ENCODE measurements at regions not wholly inside any gene's neighbourhood (a gene's known extent, or its start where the extent isn't known, plus 50 kb on each side); places are given as distances from the start of the nearest gene placed in this dataset.
"Not testable (repeated sequence)": the region's sequence is repeated elsewhere in the genome, so short reads cannot be mapped to it uniquely, and the experiment has no call there.

- H3K9me3 Mint-ChIP-seq, H3K27ac Mint-ChIP-seq: not testable (repeated sequence)
- peaks cover 11% of the 10 kb centered on the region for H3K27me3 Mint-ChIP-seq
Measured at GRCh38 chr6:71360556-71361335, 72.1 kb downstream of the OGFRL1 start.

GRCh38 chr6:71364889-71365542 lies 76.4 kb downstream of the OGFRL1 start:
- peaks cover 16% of the 10 kb centered on the region for H3K4me1 Mint-ChIP-seq
- H3K27me3 Mint-ChIP-seq: peaks cover under 1% of the 10 kb centered on the region
- ATAC-seq (ENCODE audit: low read depth) (no peak), DNase-seq (ENCODE audit: low spot score in 2 of 2) (no peak)
- no peak overlapping the region for H3K4me3 Mint-ChIP-seq
- no peak overlapping the region for H3K27ac Mint-ChIP-seq
- H3K9me3 Mint-ChIP-seq: no peaks in the 10 kb centered on the region
- no peaks in the 10 kb centered on the region for H3K36me3 Mint-ChIP-seq

More at GRCh38 chr6:71360556-71361335, 72.1 kb downstream of the OGFRL1 start:
- DNase-seq (ENCODE audit: low spot score in 2 of 2); H3K4me3 Mint-ChIP-seq; H3K36me3 Mint-ChIP-seq; H3K4me1 Mint-ChIP-seq; ATAC-seq (ENCODE audit: low read depth): not testable (repeated sequence)

GRCh38 chr6:71367756-71368155 lies 79.1 kb downstream of the OGFRL1 start:
- H3K9me3 Mint-ChIP-seq: no peaks in the 10 kb centered on the region
- no peak for ATAC-seq (ENCODE audit: low read depth)
- DNase-seq (ENCODE audit: low spot score in 2 of 2): no peak
- peaks cover 16% of the 10 kb centered on the region for H3K4me1 Mint-ChIP-seq
- H3K4me3 Mint-ChIP-seq: no peak overlapping the region
- peaks cover 3% of the 10 kb centered on the region for H3K27me3 Mint-ChIP-seq
- H3K27ac Mint-ChIP-seq: no peak overlapping the region
- H3K36me3 Mint-ChIP-seq: no peaks in the 10 kb centered on the region

GRCh38 chr6:71368284-71368683 lies 79.7 kb downstream of the OGFRL1 start:
- DNase-seq (ENCODE audit: low spot score in 2 of 2) (no peak), ATAC-seq (ENCODE audit: low read depth) (no peak)
- H3K36me3 Mint-ChIP-seq: no peaks in the 10 kb centered on the region
- peaks cover 3% of the 10 kb centered on the region for H3K27me3 Mint-ChIP-seq
- peaks cover 16% of the 10 kb centered on the region for H3K4me1 Mint-ChIP-seq
- no peaks in the 10 kb centered on the region for H3K9me3 Mint-ChIP-seq
- no peak overlapping the region for H3K4me3 Mint-ChIP-seq
- no peak overlapping the region for H3K27ac Mint-ChIP-seq

GRCh38 chr6:71371559-71371958 lies 82.9 kb downstream of the OGFRL1 start:
- peaks cover 2% of the 10 kb centered on the region for H3K9me3 Mint-ChIP-seq
- H3K36me3 Mint-ChIP-seq: peaks cover 2% of the 10 kb centered on the region
- ATAC-seq (ENCODE audit: low read depth): no peak
- DNase-seq (ENCODE audit: low spot score in 2 of 2): no peak
- peaks cover 11% of the 10 kb centered on the region for H3K4me1 Mint-ChIP-seq
- H3K27ac Mint-ChIP-seq: no peak overlapping the region
- peaks cover 7% of the 10 kb centered on the region for H3K27me3 Mint-ChIP-seq
- no peak overlapping the region for H3K4me3 Mint-ChIP-seq

- DNase-seq (ENCODE audit: low spot score in 2 of 2) (no peak), ATAC-seq (ENCODE audit: low read depth) (no peak)
- H3K27ac Mint-ChIP-seq: no peak overlapping the region
- H3K27me3 Mint-ChIP-seq: peaks cover 7% of the 10 kb centered on the region
- peaks cover 2% of the 10 kb centered on the region for H3K9me3 Mint-ChIP-seq
- H3K4me1 Mint-ChIP-seq: no peaks in the 10 kb centered on the region
- H3K36me3 Mint-ChIP-seq: peaks cover 2% of the 10 kb centered on the region
- H3K4me3 Mint-ChIP-seq: no peak overlapping the region
Measured at GRCh38 chr6:71373943-71374342, 85.3 kb downstream of the OGFRL1 start.

- H3K27ac Mint-ChIP-seq: no peak overlapping the region
- ATAC-seq (ENCODE audit: low read depth) (no peak), DNase-seq (ENCODE audit: low spot score in 2 of 2) (no peak)
- H3K4me3 Mint-ChIP-seq: no peak overlapping the region
- H3K36me3 Mint-ChIP-seq: peaks cover 2% of the 10 kb centered on the region
- peaks cover 7% of the 10 kb centered on the region for H3K27me3 Mint-ChIP-seq
- peaks cover 2% of the 10 kb centered on the region for H3K9me3 Mint-ChIP-seq
- H3K4me1 Mint-ChIP-seq: no peaks in the 10 kb centered on the region
Measured at GRCh38 chr6:71375676-71376075, 87.1 kb downstream of the OGFRL1 start.

- no peak overlapping the region for H3K4me3 Mint-ChIP-seq
- ATAC-seq (ENCODE audit: low read depth) (no peak), DNase-seq (ENCODE audit: low spot score in 2 of 2) (no peak)
- H3K36me3 Mint-ChIP-seq: peaks cover 2% of the 10 kb centered on the region
- no peaks in the 10 kb centered on the region for H3K4me1 Mint-ChIP-seq
- H3K27ac Mint-ChIP-seq: no peak overlapping the region
- H3K9me3 Mint-ChIP-seq: peaks cover 2% of the 10 kb centered on the region
- H3K27me3 Mint-ChIP-seq: peaks cover 5% of the 10 kb centered on the region
Measured at GRCh38 chr6:71376830-71377229, 88.2 kb downstream of the OGFRL1 start.

- no peaks in the 10 kb centered on the region for H3K36me3 Mint-ChIP-seq
- H3K27me3 Mint-ChIP-seq: no peaks in the 10 kb centered on the region
- DNase-seq (ENCODE audit: low spot score in 2 of 2) (no peak), ATAC-seq (ENCODE audit: low read depth) (no peak)
- no peaks in the 10 kb centered on the region for H3K9me3 Mint-ChIP-seq
- no peaks in the 10 kb centered on the region for H3K4me1 Mint-ChIP-seq
- H3K27ac Mint-ChIP-seq: no peak overlapping the region
- no peak overlapping the region for H3K4me3 Mint-ChIP-seq
Measured at GRCh38 chr6:71383476-71383875, 94.9 kb downstream of the OGFRL1 start.

GRCh38 chr6:71383901-71384489 lies 95.4 kb downstream of the OGFRL1 start:
- DNase-seq (ENCODE audit: low spot score in 2 of 2) (peak in 1 of 2 donors; percentile 14), ATAC-seq (ENCODE audit: low read depth) (no peak)
- Mint-ChIP-seq H3K4me3 (no peak overlapping the region), H3K27me3 (no peaks in the 10 kb centered on the region), H3K4me1 (no peaks in the 10 kb centered on the region), H3K36me3 (no peaks in the 10 kb centered on the region), H3K27ac (no peak overlapping the region), H3K9me3 (no peaks in the 10 kb centered on the region)

- Mint-ChIP-seq H3K4me3 (no peak overlapping the region), H3K9me3 (no peaks in the 10 kb centered on the region), H3K27me3 (no peaks in the 10 kb centered on the region), H3K4me1 (no peaks in the 10 kb centered on the region), H3K36me3 (no peaks in the 10 kb centered on the region), H3K27ac (no peak overlapping the region)
- no peak for DNase-seq (ENCODE audit: low spot score in 2 of 2)
- ATAC-seq (ENCODE audit: low read depth): no peak
Measured at GRCh38 chr6:71385111-71385822, 96.7 kb downstream of the OGFRL1 start.

GRCh38 chr6:71386215-71386614 lies 97.6 kb downstream of the OGFRL1 start:
- no peaks in the 10 kb centered on the region for H3K36me3 Mint-ChIP-seq

GRCh38 chr6:71387179-71387578 lies 98.6 kb downstream of the OGFRL1 start:
- Mint-ChIP-seq H3K27me3 (peaks cover 1% of the 10 kb centered on the region), H3K27ac (no peak overlapping the region), H3K4me3 (no peak overlapping the region), H3K4me1 (no peaks in the 10 kb centered on the region), H3K9me3 (no peaks in the 10 kb centered on the region), H3K36me3 (no peaks in the 10 kb centered on the region)
- no peak for DNase-seq (ENCODE audit: low spot score in 2 of 2)
- no peak for ATAC-seq (ENCODE audit: low read depth)

More at GRCh38 chr6:71386215-71386614, 97.6 kb downstream of the OGFRL1 start:
- no peaks in the 10 kb centered on the region for H3K9me3 Mint-ChIP-seq
- no peak for ATAC-seq (ENCODE audit: low read depth)
- no peak overlapping the region for H3K27ac Mint-ChIP-seq
- no peaks in the 10 kb centered on the region for H3K4me1 Mint-ChIP-seq
- DNase-seq (ENCODE audit: low spot score in 2 of 2): no peak
- no peak overlapping the region for H3K4me3 Mint-ChIP-seq
- H3K27me3 Mint-ChIP-seq: no peaks in the 10 kb centered on the region

All from memory B cell (primary cell).